ENCODE measurements at regions not wholly inside any gene's neighbourhood (a gene's known extent, or its start where the extent isn't known, plus 50 kb on each side); places are given as distances from the start of the nearest gene placed in this dataset.

- TF ChIP-seq CTCF (IDR thresholded peaks at IDR 0.05) (no peak), EZH2 (IDR thresholded peaks at IDR 0.05; ENCODE audit: borderline replicate concordance, insufficient read depth, low read depth, low read length, poor library complexity, severe bottlenecking) (no peak)
- Histone ChIP-seq H3K9ac (ENCODE audit: low read length) (no peak overlapping the region), H3K27ac (ENCODE audit: low read length in 2 of 2) (no peak overlapping the region), H3K27me3 (replicated peaks in 1 of 4; ENCODE audit: control extremely low read depth in 1 of 4, control insufficient read depth in 3 of 4, insufficient read depth in 4 of 4, low read length in 3 of 4) (no peaks in the 10 kb centered on the region), H2AFZ (ENCODE audit: insufficient read depth, low read depth, low read length, poor library complexity, severe bottlenecking) (no peak overlapping the region), H4K20me1 (ENCODE audit: control insufficient read depth, insufficient read depth, low read length, poor library complexity, severe bottlenecking) (no peaks in the 10 kb centered on the region), H3K4me2 (replicated peaks; ENCODE audit: low read depth, low read length, poor library complexity, severe bottlenecking) (no peak overlapping the region), H3K36me3 (replicated peaks in 1 of 2; ENCODE audit: control extremely low read depth in 1 of 2, control insufficient read depth in 1 of 2, extremely low read depth in 1 of 2, insufficient read depth in 2 of 2, low read length in 1 of 2) (no peaks in the 10 kb centered on the region), H3K4me3 (ENCODE audit: control extremely low read depth in 1 of 5, extremely low read depth in 1 of 5, insufficient read depth in 1 of 5, low read depth in 2 of 5, low read length in 4 of 5) (no peak overlapping the region), H3K4me1 (ENCODE audit: control insufficient read depth in 2 of 2, insufficient read depth in 2 of 2, low read length in 2 of 2) (no peaks in the 10 kb centered on the region), H3K9me3 (ENCODE audit: control extremely low read depth in 1 of 3, control insufficient read depth in 2 of 3, insufficient read depth in 1 of 3, low read length in 2 of 3) (peaks cover 0 to 1% (median 0%) of the 10 kb centered on the region in 3 donors), H3K79me2 (ENCODE audit: control insufficient read depth, insufficient read depth, low read length) (no peaks in the 10 kb centered on the region)
- no peak overlapping the region for H3K27ac Mint-ChIP-seq
- 91% methylated on average over 8 of the region's 12 CpGs for WGBS (ENCODE audit: insufficient coverage)
- peaks cover 2% of the 10 kb centered on the region for H3K9me3 Mint-ChIP-seq (ENCODE audit: insufficient read depth)
- peaks cover 21% of the 10 kb centered on the region for H3K27me3 Mint-ChIP-seq
- ChIA-PET CTCF (interaction anchor here (1.4 to 2.1 kb wide), 2 partner anchors 13 to 14 kb away, joined by 4 to 9 read pairs; no protein-coding TSS in a partner anchor), POLR2A (no interaction called here)
- ATAC-seq (ENCODE audit: low read depth) = no peak
- H3K4me1 Mint-ChIP-seq = no peaks in the 10 kb centered on the region
- H3K4me3 Mint-ChIP-seq = no peak overlapping the region
- intact Hi-C loops (cut with micrococcal nuclease) = no loop called here
- DNase-seq = no peak
Measured at GRCh38 chr3:182697345-182697919, 95.9 kb upstream of the ATP11B start.

GRCh38 chr3:182698078-182698477, 95.2 kb upstream of the ATP11B start:
- peaks cover 2% of the 10 kb centered on the region for H3K9me3 Mint-ChIP-seq (ENCODE audit: insufficient read depth)
- Histone ChIP-seq H3K9ac (ENCODE audit: low read length) (no peak overlapping the region), H3K4me2 (replicated peaks; ENCODE audit: low read depth, low read length, poor library complexity, severe bottlenecking) (no peak overlapping the region), H2AFZ (ENCODE audit: insufficient read depth, low read depth, low read length, poor library complexity, severe bottlenecking) (no peak overlapping the region), H3K4me1 (ENCODE audit: control insufficient read depth in 2 of 2, insufficient read depth in 2 of 2, low read length in 2 of 2) (no peaks in the 10 kb centered on the region), H3K9me3 (ENCODE audit: control extremely low read depth in 1 of 3, control insufficient read depth in 2 of 3, insufficient read depth in 1 of 3, low read length in 2 of 3) (peaks cover 0 to 1% (median 0%) of the 10 kb centered on the region in 3 donors), H3K27me3 (replicated peaks in 1 of 4; ENCODE audit: control extremely low read depth in 1 of 4, control insufficient read depth in 3 of 4, insufficient read depth in 4 of 4, low read length in 3 of 4) (no peaks in the 10 kb centered on the region), H3K79me2 (ENCODE audit: control insufficient read depth, insufficient read depth, low read length) (no peaks in the 10 kb centered on the region), H3K27ac (ENCODE audit: low read length in 2 of 2) (no peak overlapping the region), H4K20me1 (ENCODE audit: control insufficient read depth, insufficient read depth, low read length, poor library complexity, severe bottlenecking) (no peaks in the 10 kb centered on the region), H3K4me3 (ENCODE audit: control extremely low read depth in 1 of 5, extremely low read depth in 1 of 5, insufficient read depth in 1 of 5, low read depth in 2 of 5, low read length in 4 of 5) (no peak overlapping the region), H3K36me3 (replicated peaks in 1 of 2; ENCODE audit: control extremely low read depth in 1 of 2, control insufficient read depth in 1 of 2, extremely low read depth in 1 of 2, insufficient read depth in 2 of 2, low read length in 1 of 2) (no peaks in the 10 kb centered on the region)
- CTCF ChIA-PET = interaction anchor here (1.1 to 2.1 kb wide), 2 partner anchors 12 to 17 kb away, joined by 3 to 9 read pairs; no protein-coding TSS in a partner anchor
- no CpG with 5 or more reads among the region's 2 CpGs for WGBS (ENCODE audit: insufficient coverage)
- H3K4me1 Mint-ChIP-seq = no peaks in the 10 kb centered on the region
- no peak overlapping the region for H3K4me3 Mint-ChIP-seq
- peaks cover 22% of the 10 kb centered on the region for H3K27me3 Mint-ChIP-seq
- POLR2A ChIA-PET = no interaction called here
- intact Hi-C loops (cut with micrococcal nuclease) = no loop called here
- H3K27ac Mint-ChIP-seq = no peak overlapping the region
- no peak for DNase-seq
- no peak for ATAC-seq (ENCODE audit: low read depth)
- TF ChIP-seq CTCF (IDR thresholded peaks at IDR 0.05) (no peak), EZH2 (IDR thresholded peaks at IDR 0.05; ENCODE audit: borderline replicate concordance, insufficient read depth, low read depth, low read length, poor library complexity, severe bottlenecking) (no peak)
